H9 (cell line): ENCODE measurements at regions not wholly inside any gene's neighbourhood (a gene's known extent, or its start where the extent isn't known, plus 50 kb on each side); places are given as distances from the start of the nearest gene placed in this dataset.

Experiments
- DNase-seq: peaks from one replicate; pipeline ENCODE4 v3.0.0-alpha.2; 2017
- H2AFZ ChIP-seq: one replicate; pipeline ENCODE4 v1.6.1; 2013; ENCODE audit warnings: mild to moderate bottlenecking, low read length, control low read depth, moderate library complexity
- H2AK5ac ChIP-seq: 2 replicates; pipeline ENCODE4 v1.6.1; 2013; ENCODE audit warnings: low read length, control low read depth, mixed read lengths; ENCODE audit not compliant: insufficient read length
- H2BK120ac ChIP-seq: one replicate; pipeline ENCODE4 v1.6.1; 2013; ENCODE audit warnings: low read depth, mild to moderate bottlenecking, low read length, control low read depth, inconsistent platforms; ENCODE audit not compliant: poor library complexity, severe bottlenecking
- H2BK12ac ChIP-seq: 2 replicates; pipeline ENCODE4 v1.6.1; 2013; ENCODE audit warnings: low read length, control low read depth, mixed read lengths, low read depth; ENCODE audit not compliant: insufficient read length
- H2BK15ac ChIP-seq: 2 replicates; pipeline ENCODE4 v1.6.1; 2013; ENCODE audit warnings: low read depth, low read length, control low read depth
- H2BK20ac ChIP-seq: one replicate; pipeline ENCODE4 v1.6.1; 2013; ENCODE audit warnings: low read depth, mild to moderate bottlenecking, low read length, control low read depth, inconsistent platforms; ENCODE audit not compliant: poor library complexity, severe bottlenecking
- H2BK5ac ChIP-seq: 2 replicates; pipeline ENCODE4 v1.6.1; 2013; ENCODE audit warnings: low read length, control low read depth, mixed read lengths; ENCODE audit not compliant: insufficient read length
- H3K14ac ChIP-seq: 2 replicates; pipeline ENCODE4 v1.6.1; 2013; ENCODE audit warnings: low read length, control low read depth; ENCODE audit not compliant: insufficient read depth
- H3K18ac ChIP-seq: 2 replicates; pipeline ENCODE4 v1.6.1; 2013; ENCODE audit warnings: low read depth, mild to moderate bottlenecking, mixed read lengths, low read length, control low read depth; ENCODE audit not compliant: insufficient read length
- H3K23ac ChIP-seq: 2 replicates; pipeline ENCODE4 v1.6.1; 2013; ENCODE audit warnings: low read length, control low read depth, mixed read lengths, low read depth; ENCODE audit not compliant: insufficient read length
- H3K23me2 ChIP-seq: 2 replicates; pipeline ENCODE4 v1.6.1; 2013; ENCODE audit warnings: low read depth, mild to moderate bottlenecking, mixed read lengths, low read length, control low read depth; ENCODE audit not compliant: insufficient read length, poor library complexity, severe bottlenecking
- H3K27ac ChIP-seq: 2 replicates; pipeline ENCODE4 v1.5.1; 2013; ENCODE audit warnings: low read length, control low read depth, mixed read lengths, low read depth; ENCODE audit not compliant: insufficient read length
- H3K27me3 ChIP-seq: 2 replicates; pipeline ENCODE4 v1.6.1; 2013; ENCODE audit warnings: low read length, control low read depth, inconsistent platforms; ENCODE audit not compliant: insufficient read depth
- H3K4ac ChIP-seq: 2 replicates; pipeline ENCODE4 v1.6.1; 2013; ENCODE audit warnings: low read depth, mild to moderate bottlenecking, control low read depth, inconsistent platforms, low read length, moderate library complexity
- H3K4me1 ChIP-seq: 2 replicates; pipeline ENCODE4 v1.6.1; 2013; ENCODE audit warnings: low read length, control low read depth, inconsistent platforms; ENCODE audit not compliant: insufficient read depth
- H3K4me2 ChIP-seq: 2 replicates; pipeline ENCODE4 v1.6.1; 2013; ENCODE audit warnings: low read length, control low read depth, mixed read lengths; ENCODE audit not compliant: insufficient read length, insufficient read depth
- H3K56ac ChIP-seq: 2 replicates; pipeline ENCODE4 v1.6.1; 2013; ENCODE audit warnings: low read depth, mild to moderate bottlenecking, mixed read lengths, low read length, control low read depth; ENCODE audit not compliant: insufficient read length
- H3K79me1 ChIP-seq: 2 replicates; pipeline ENCODE4 v1.6.1; 2013; ENCODE audit warnings: low read depth, mild to moderate bottlenecking, moderate library complexity, low read length, control low read depth, inconsistent platforms; ENCODE audit not compliant: insufficient read depth, poor library complexity, severe bottlenecking
- H3K79me2 ChIP-seq: 2 replicates; pipeline ENCODE4 v1.6.1; 2013; ENCODE audit warnings: low read length, control low read depth, inconsistent platforms; ENCODE audit not compliant: insufficient read depth
- H3K9ac ChIP-seq: 2 replicates; pipeline ENCODE4 v1.6.1; 2013; ENCODE audit warnings: low read length, control low read depth, mixed read lengths; ENCODE audit not compliant: insufficient read length; ENCODE audit errors: extremely low read depth
- H3K9me3 ChIP-seq: one replicate; pipeline ENCODE4 v1.6.1; 2013; ENCODE audit warnings: low read depth, low read length, inconsistent platforms; ENCODE audit not compliant: control insufficient read depth
- H3T11ph ChIP-seq: one replicate; pipeline ENCODE4 v1.6.1; 2013; ENCODE audit warnings: mild to moderate bottlenecking, low read length, control low read depth, inconsistent platforms
- H4K20me1 ChIP-seq: one replicate; pipeline ENCODE4 v1.6.1; 2013; ENCODE audit not compliant: control insufficient read depth, insufficient read length, insufficient read depth
- H4K5ac ChIP-seq: 2 replicates; pipeline ENCODE4 v1.6.1; 2013; ENCODE audit warnings: low read depth, mild to moderate bottlenecking, mixed read lengths, low read length, control low read depth; ENCODE audit not compliant: insufficient read length
- H4K8ac ChIP-seq: replicated peaks from 2 replicates; pipeline ENCODE4 v1.6.1; 2013; ENCODE audit warnings: low read length, control low read depth, mixed read lengths, low read depth; ENCODE audit not compliant: insufficient read length
- H4K91ac ChIP-seq: 2 replicates; pipeline ENCODE4 v1.6.1; 2013; ENCODE audit warnings: low read depth, mild to moderate bottlenecking, moderate library complexity, mixed read lengths, low read length, control low read depth; ENCODE audit not compliant: insufficient read length
- H3K27ac Mint-ChIP-seq, 3 experiments: 2 replicates in 2 of 3; 3 replicates in 1 of 3; pipeline ENCODE4 v1.8.0; 2020 to 2021; ENCODE audit warnings: mixed read lengths in 3 of 3, mild to moderate bottlenecking in 1 of 3, moderate library complexity in 1 of 3
- H3K27me3 Mint-ChIP-seq: 2 replicates; pipeline ENCODE4 v1.8.0; 2021; ENCODE audit warnings: low read depth, mild to moderate bottlenecking, moderate library complexity, mixed read lengths
- H3K36me3 Mint-ChIP-seq, 3 experiments: 2 replicates in 2 of 3; 3 replicates in 1 of 3; pipeline ENCODE4 v1.8.0; 2020 to 2021; ENCODE audit warnings: low read depth in 3 of 3, mixed read lengths in 3 of 3; ENCODE audit not compliant: insufficient read depth in 1 of 3
- H3K4me1 Mint-ChIP-seq, 2 experiments: 2 replicates each; pipeline ENCODE4 v1.8.0; 2020; ENCODE audit warnings: mixed read lengths in 2 of 2
- H3K4me3 Mint-ChIP-seq, 2 experiments: 2 replicates in 1 of 2; 3 replicates in 1 of 2; pipeline ENCODE4 v1.8.0; 2020 to 2021; ENCODE audit warnings: mild to moderate bottlenecking in 2 of 2, mixed read lengths in 2 of 2, moderate library complexity in 1 of 2
- H3K9me3 Mint-ChIP-seq, 2 experiments: 2 replicates in 1 of 2; 3 replicates in 1 of 2; pipeline ENCODE4 v1.8.0; 2020; ENCODE audit warnings: mild to moderate bottlenecking in 2 of 2, mixed read lengths in 2 of 2, moderate library complexity in 1 of 2
- CTCF ChIP-seq: fragments of 200-600 bp; sonication (generic); conservative IDR thresholded peaks from 3 replicates; pipeline ENCODE4 v1.8.0; 2021; ENCODE audit warnings: antibody characterized with exemption, mild to moderate bottlenecking
- WGBS: extraction: QIAGEN DNeasy Blood & Tissue Kit; methylation state at CpG from one replicate; pipeline ENCODE4 v1.1.7; 2013; ENCODE audit warnings: missing lambda C conversion rate, low lambda C conversion rate, mixed read lengths; ENCODE audit not compliant: insufficient read length; ENCODE audit errors: extremely low coverage; 5-methylcytosine and 5-hydroxymethylcytosine counted together

GRCh38 chr7:54843841-54844355, 84.9 kb upstream of the SEC61G start:
- Histone ChIP-seq H2AK5ac (no peak overlapping the region), H3K23ac (no peak overlapping the region), H3K56ac (no peak overlapping the region), H2BK20ac (no peak overlapping the region), H2BK12ac (no peak overlapping the region), H3K27me3 (no peaks in the 10 kb centered on the region), H3K9me3 (no peaks in the 10 kb centered on the region), H4K20me1 (no peaks in the 10 kb centered on the region), H3K4me2 (no peak overlapping the region), H2BK5ac (no peak overlapping the region), H3K27ac (no peak overlapping the region), H3K9ac (no peak overlapping the region), H2AFZ (no peak overlapping the region), H3K14ac (no peak overlapping the region), H4K91ac (no peak overlapping the region), H2BK15ac (no peak overlapping the region), H3K4me1 (no peaks in the 10 kb centered on the region), H3K18ac (no peak overlapping the region), H3K23me2 (no peaks in the 10 kb centered on the region), H4K5ac (no peak overlapping the region), H4K8ac (no peak overlapping the region), H3T11ph (no peak overlapping the region), H3K79me1 (no peaks in the 10 kb centered on the region), H3K4ac (no peak overlapping the region), H3K79me2 (no peaks in the 10 kb centered on the region), H2BK120ac (no peak overlapping the region)
- H3K27ac Mint-ChIP-seq: no peak overlapping the region
- H3K9me3 Mint-ChIP-seq: 0 out of 5 replicates have a peak, but pooled peaks cover 0 to under 1% of the 10 kb centered on the region in 2 experiments
- TF ChIP-seq CTCF: no peak
- H3K4me3 Mint-ChIP-seq: no peak overlapping the region
- H3K4me1 Mint-ChIP-seq: peaks cover 5% of the 10 kb centered on the region in 2 experiments; a peak in 2 of 4 replicates
- WGBS: no CpG with 5 or more reads among the region's 3 CpGs
- no peaks in the 10 kb centered on the region for H3K36me3 Mint-ChIP-seq
- no peak for DNase-seq
- no peaks in the 10 kb centered on the region for H3K27me3 Mint-ChIP-seq
